Nephron progenitor cell (in vitro differentiated cells): ENCODE measurements at regions not wholly inside any gene's neighbourhood (a gene's known extent, or its start where the extent isn't known, plus 50 kb on each side); places are given as distances from the start of the nearest gene placed in this dataset.

Experiments used
- DNase-seq: peaks from one replicate; pipeline ENCODE4 v3.0.0; 2021
- H3K27ac Mint-ChIP-seq: 2 replicates; pipeline ENCODE4 v1.8.0; 2021; ENCODE audit warnings: mild to moderate bottlenecking, moderate library complexity, mixed read lengths
- H3K27me3 Mint-ChIP-seq: 2 replicates; pipeline ENCODE4 v1.8.0; 2021; ENCODE audit warnings: mild to moderate bottlenecking, low read depth, mixed read lengths; ENCODE audit not compliant: poor library complexity
- H3K36me3 Mint-ChIP-seq: 2 replicates; pipeline ENCODE4 v1.8.0; 2021; ENCODE audit warnings: low read depth, mixed read lengths
- H3K4me1 Mint-ChIP-seq: 2 replicates; pipeline ENCODE4 v1.8.0; 2021; ENCODE audit warnings: mixed read lengths
- H3K4me3 Mint-ChIP-seq: 2 replicates; pipeline ENCODE4 v1.8.0; 2021; ENCODE audit warnings: mild to moderate bottlenecking, moderate library complexity, mixed read lengths
- H3K9me3 Mint-ChIP-seq: 2 replicates; pipeline ENCODE4 v1.8.0; 2021; ENCODE audit warnings: mild to moderate bottlenecking, moderate library complexity, mixed read lengths
- TF ChIP-seq, protein P1 (sequence below): fragments of 200-600 bp; sonication (generic); IDR thresholded peaks from 2 replicates; pipeline ENCODE4 v1.5.0; 2021; ENCODE audit warnings: antibody characterized with exemption

DNA sequence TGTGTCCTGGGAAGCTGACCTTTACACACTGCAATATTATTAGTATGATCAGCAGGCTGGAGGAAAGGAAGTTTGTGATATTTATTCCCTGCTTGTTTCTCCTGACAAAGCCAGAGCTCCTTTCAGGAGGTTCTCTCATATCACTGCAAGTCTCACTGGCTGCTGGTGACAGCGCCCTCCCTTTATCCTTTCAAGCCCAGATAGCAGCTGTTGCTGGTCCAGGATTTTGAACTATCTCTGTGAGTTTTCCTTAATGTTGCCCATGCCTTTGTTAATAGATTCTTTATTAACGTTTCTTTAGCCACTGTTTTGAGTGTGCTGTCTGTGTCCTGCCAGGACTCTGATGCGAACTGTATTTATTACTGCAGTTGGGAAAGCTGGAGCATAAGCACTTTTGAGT is 518.7 kb downstream of the C4orf33 start:
- peaks cover 10% of the 10 kb centered on the region for H3K4me1 Mint-ChIP-seq
- DNase-seq: no peak
- no peaks in the 10 kb centered on the region for H3K27me3 Mint-ChIP-seq
- no peaks in the 10 kb centered on the region for H3K9me3 Mint-ChIP-seq
- H3K36me3 Mint-ChIP-seq: no peaks in the 10 kb centered on the region
- TF ChIP-seq, protein P1, sequence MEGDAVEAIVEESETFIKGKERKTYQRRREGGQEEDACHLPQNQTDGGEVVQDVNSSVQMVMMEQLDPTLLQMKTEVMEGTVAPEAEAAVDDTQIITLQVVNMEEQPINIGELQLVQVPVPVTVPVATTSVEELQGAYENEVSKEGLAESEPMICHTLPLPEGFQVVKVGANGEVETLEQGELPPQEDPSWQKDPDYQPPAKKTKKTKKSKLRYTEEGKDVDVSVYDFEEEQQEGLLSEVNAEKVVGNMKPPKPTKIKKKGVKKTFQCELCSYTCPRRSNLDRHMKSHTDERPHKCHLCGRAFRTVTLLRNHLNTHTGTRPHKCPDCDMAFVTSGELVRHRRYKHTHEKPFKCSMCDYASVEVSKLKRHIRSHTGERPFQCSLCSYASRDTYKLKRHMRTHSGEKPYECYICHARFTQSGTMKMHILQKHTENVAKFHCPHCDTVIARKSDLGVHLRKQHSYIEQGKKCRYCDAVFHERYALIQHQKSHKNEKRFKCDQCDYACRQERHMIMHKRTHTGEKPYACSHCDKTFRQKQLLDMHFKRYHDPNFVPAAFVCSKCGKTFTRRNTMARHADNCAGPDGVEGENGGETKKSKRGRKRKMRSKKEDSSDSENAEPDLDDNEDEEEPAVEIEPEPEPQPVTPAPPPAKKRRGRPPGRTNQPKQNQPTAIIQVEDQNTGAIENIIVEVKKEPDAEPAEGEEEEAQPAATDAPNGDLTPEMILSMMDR: no peak
- H3K4me3 Mint-ChIP-seq: no peak overlapping the region
- peak overlapping the region; percentile 21 for H3K27ac Mint-ChIP-seq

DNA sequence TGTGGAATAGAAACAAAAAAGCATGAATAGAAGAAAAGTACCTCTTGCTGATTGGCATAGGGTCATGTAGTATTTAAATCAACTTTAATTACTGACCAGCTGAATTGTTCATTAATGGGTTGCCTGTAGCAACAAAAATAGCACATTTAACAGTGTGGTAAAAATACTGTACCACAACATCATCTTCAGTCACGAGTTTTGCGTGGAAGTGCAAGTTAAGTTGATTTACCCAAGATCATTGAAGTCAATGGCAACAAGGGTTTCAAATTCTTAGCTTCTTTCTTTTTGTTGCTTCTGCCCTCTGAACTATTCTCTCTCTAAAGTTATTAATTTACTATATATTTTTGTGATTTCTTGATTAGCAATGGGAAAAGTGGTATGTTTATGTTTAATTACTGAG is 526.6 kb downstream of the C4orf33 start:
- H3K27me3 Mint-ChIP-seq: no peaks in the 10 kb centered on the region
- no peak overlapping the region for H3K27ac Mint-ChIP-seq
- TF ChIP-seq, protein P1: no peak
- DNase-seq: no peak
- no peak overlapping the region for H3K4me3 Mint-ChIP-seq
- no peaks in the 10 kb centered on the region for H3K36me3 Mint-ChIP-seq
- peaks cover 10% of the 10 kb centered on the region for H3K9me3 Mint-ChIP-seq
- peaks cover 3% of the 10 kb centered on the region for H3K4me1 Mint-ChIP-seq

DNA sequence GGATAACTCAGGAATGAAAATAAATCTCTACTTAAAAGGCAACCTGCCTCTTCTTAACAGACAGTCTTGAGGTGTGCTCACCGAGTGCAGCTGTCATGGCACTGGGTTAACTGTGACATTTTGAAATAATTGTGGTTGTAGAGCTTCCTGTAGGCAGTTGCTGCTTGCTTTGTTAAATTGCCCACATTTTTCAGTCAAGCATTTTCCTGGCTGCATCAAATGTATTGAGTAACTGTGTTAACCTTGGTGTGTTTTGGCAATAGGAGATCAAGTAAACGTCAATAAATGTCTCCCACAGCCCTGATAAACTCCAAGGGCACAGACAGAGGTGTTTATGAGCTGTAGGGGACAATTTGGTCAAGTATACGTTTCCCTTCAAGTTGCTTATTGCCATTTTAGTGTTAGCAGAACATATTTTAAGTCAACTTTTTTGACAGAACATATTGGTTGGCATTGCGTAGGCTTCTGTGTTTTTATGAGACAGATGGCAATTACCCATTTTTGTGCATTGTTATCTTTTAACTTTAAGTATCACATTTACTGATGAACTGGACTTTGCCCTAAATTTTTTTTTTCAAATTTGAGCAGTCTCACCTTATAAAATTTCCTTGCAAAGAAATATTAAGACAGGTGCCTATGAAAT is 527.4 kb downstream of the C4orf33 start:
- Mint-ChIP-seq H3K4me1 (peaks cover 3% of the 10 kb centered on the region), H3K4me3 (no peak overlapping the region), H3K27me3 (no peaks in the 10 kb centered on the region), H3K27ac (no peak overlapping the region), H3K9me3 (peaks cover 10% of the 10 kb centered on the region), H3K36me3 (no peaks in the 10 kb centered on the region)
- TF ChIP-seq, protein P1: no peak
- DNase-seq: no peak

DNA sequence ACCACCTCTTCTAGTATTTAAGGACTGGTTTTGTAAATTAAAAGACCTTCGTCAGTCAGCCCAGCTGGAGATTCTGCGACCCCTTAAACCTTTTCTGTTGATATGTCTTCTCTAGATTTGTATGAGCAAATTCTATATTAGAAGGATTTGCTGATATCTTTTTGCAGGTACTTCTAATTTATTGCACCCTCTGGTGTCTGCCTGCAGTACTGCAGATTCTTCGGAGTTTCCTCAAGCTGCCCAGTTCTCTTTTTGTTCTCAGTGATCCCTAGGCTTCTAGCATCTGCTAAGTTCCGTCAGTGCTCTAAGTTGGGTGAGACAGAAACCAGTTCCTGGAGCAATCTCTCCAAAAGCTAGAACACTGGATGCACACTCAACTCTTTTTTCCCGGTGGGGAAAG is 545.2 kb downstream of the C4orf33 start:
- DNase-seq: peak; percentile 59
- H3K27me3 Mint-ChIP-seq: no peaks in the 10 kb centered on the region
- H3K36me3 Mint-ChIP-seq: peaks cover 4% of the 10 kb centered on the region
- TF ChIP-seq, protein P1: peak; percentile 61
- H3K9me3 Mint-ChIP-seq: peaks cover 10% of the 10 kb centered on the region
- peaks cover 4% of the 10 kb centered on the region for H3K4me1 Mint-ChIP-seq
- no peak overlapping the region for H3K27ac Mint-ChIP-seq
- no peak overlapping the region for H3K4me3 Mint-ChIP-seq

DNA sequence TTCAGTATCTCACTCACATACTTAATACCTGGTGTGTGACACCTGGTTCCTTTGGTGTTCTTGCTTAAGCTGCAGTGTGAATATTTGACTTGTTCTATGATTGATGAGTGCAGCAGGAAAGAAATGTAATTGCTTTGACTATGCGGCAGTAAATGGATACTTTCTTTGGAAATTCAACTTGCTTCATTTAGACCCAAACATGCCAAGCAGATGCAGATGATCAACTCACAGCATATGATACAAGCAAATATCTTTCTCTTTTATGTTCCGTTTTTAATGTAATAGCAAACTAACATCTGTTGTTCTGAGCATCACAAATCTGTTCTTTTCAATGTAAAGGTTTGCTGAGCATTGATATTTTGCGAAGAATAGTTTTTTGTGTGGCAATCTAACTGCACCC is 549.5 kb downstream of the C4orf33 start:
- Mint-ChIP-seq H3K4me1 (peaks cover 4% of the 10 kb centered on the region), H3K27ac (no peak overlapping the region), H3K36me3 (no peaks in the 10 kb centered on the region), H3K9me3 (peaks cover 3% of the 10 kb centered on the region), H3K27me3 (no peaks in the 10 kb centered on the region), H3K4me3 (no peak overlapping the region)
- TF ChIP-seq, protein P1: no peak
- DNase-seq: no peak

DNA sequence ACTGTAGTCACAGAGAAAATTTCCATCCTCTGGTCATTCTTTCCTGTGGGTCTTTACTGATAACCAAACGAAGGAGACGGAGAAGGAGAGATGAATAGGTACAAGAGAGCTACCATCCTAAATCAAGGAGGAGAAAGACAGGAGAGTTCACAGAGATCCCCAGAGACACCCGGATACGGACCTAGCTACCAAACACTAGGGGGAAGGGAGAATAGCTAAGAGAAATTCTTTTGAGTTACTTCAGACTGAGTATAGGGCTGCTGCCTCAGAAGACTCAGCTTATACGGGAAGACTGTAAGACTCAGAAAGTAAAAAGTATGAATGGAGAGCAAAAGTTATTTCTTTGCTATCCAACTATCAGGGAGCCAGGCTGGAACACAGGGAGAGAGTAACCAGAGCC is 572.1 kb downstream of the C4orf33 start:
- no peaks in the 10 kb centered on the region for H3K9me3 Mint-ChIP-seq
- H3K36me3 Mint-ChIP-seq: no peaks in the 10 kb centered on the region
- peaks cover 9% of the 10 kb centered on the region for H3K4me1 Mint-ChIP-seq
- H3K27ac Mint-ChIP-seq: peak overlapping the region; percentile 44
- H3K27me3 Mint-ChIP-seq: peaks cover 2% of the 10 kb centered on the region
- H3K4me3 Mint-ChIP-seq: no peak overlapping the region
- no peak for DNase-seq
- TF ChIP-seq, protein P1: no peak
